H9 (cell line): ENCODE measurements at regions not wholly inside any gene's neighbourhood (a gene's known extent, or its start where the extent isn't known, plus 50 kb on each side); places are given as distances from the start of the nearest gene placed in this dataset.

ENCODE experiments used
- DNase-seq: peaks from one replicate; pipeline ENCODE4 v3.0.0-alpha.2; 2017
- H2AFZ ChIP-seq: one replicate; pipeline ENCODE4 v1.6.1; 2013; ENCODE audit warnings: mild to moderate bottlenecking, low read length, control low read depth, moderate library complexity
- H2AK5ac ChIP-seq: 2 replicates; pipeline ENCODE4 v1.6.1; 2013; ENCODE audit warnings: low read length, control low read depth, mixed read lengths; ENCODE audit not compliant: insufficient read length
- H2BK120ac ChIP-seq: one replicate; pipeline ENCODE4 v1.6.1; 2013; ENCODE audit warnings: low read depth, mild to moderate bottlenecking, low read length, control low read depth, inconsistent platforms; ENCODE audit not compliant: poor library complexity, severe bottlenecking
- H2BK12ac ChIP-seq: 2 replicates; pipeline ENCODE4 v1.6.1; 2013; ENCODE audit warnings: low read length, control low read depth, mixed read lengths, low read depth; ENCODE audit not compliant: insufficient read length
- H2BK15ac ChIP-seq: 2 replicates; pipeline ENCODE4 v1.6.1; 2013; ENCODE audit warnings: low read depth, low read length, control low read depth
- H2BK20ac ChIP-seq: one replicate; pipeline ENCODE4 v1.6.1; 2013; ENCODE audit warnings: low read depth, mild to moderate bottlenecking, low read length, control low read depth, inconsistent platforms; ENCODE audit not compliant: poor library complexity, severe bottlenecking
- H2BK5ac ChIP-seq: 2 replicates; pipeline ENCODE4 v1.6.1; 2013; ENCODE audit warnings: low read length, control low read depth, mixed read lengths; ENCODE audit not compliant: insufficient read length
- H3K14ac ChIP-seq: 2 replicates; pipeline ENCODE4 v1.6.1; 2013; ENCODE audit warnings: low read length, control low read depth; ENCODE audit not compliant: insufficient read depth
- H3K18ac ChIP-seq: 2 replicates; pipeline ENCODE4 v1.6.1; 2013; ENCODE audit warnings: low read depth, mild to moderate bottlenecking, mixed read lengths, low read length, control low read depth; ENCODE audit not compliant: insufficient read length
- H3K23ac ChIP-seq: 2 replicates; pipeline ENCODE4 v1.6.1; 2013; ENCODE audit warnings: low read length, control low read depth, mixed read lengths, low read depth; ENCODE audit not compliant: insufficient read length
- H3K23me2 ChIP-seq: 2 replicates; pipeline ENCODE4 v1.6.1; 2013; ENCODE audit warnings: low read depth, mild to moderate bottlenecking, mixed read lengths, low read length, control low read depth; ENCODE audit not compliant: insufficient read length, poor library complexity, severe bottlenecking
- H3K27ac ChIP-seq: 2 replicates; pipeline ENCODE4 v1.5.1; 2013; ENCODE audit warnings: low read length, control low read depth, mixed read lengths, low read depth; ENCODE audit not compliant: insufficient read length
- H3K27me3 ChIP-seq: 2 replicates; pipeline ENCODE4 v1.6.1; 2013; ENCODE audit warnings: low read length, control low read depth, inconsistent platforms; ENCODE audit not compliant: insufficient read depth
- H3K4ac ChIP-seq: 2 replicates; pipeline ENCODE4 v1.6.1; 2013; ENCODE audit warnings: low read depth, mild to moderate bottlenecking, control low read depth, inconsistent platforms, low read length, moderate library complexity
- H3K4me1 ChIP-seq: 2 replicates; pipeline ENCODE4 v1.6.1; 2013; ENCODE audit warnings: low read length, control low read depth, inconsistent platforms; ENCODE audit not compliant: insufficient read depth
- H3K4me2 ChIP-seq: 2 replicates; pipeline ENCODE4 v1.6.1; 2013; ENCODE audit warnings: low read length, control low read depth, mixed read lengths; ENCODE audit not compliant: insufficient read length, insufficient read depth
- H3K56ac ChIP-seq: 2 replicates; pipeline ENCODE4 v1.6.1; 2013; ENCODE audit warnings: low read depth, mild to moderate bottlenecking, mixed read lengths, low read length, control low read depth; ENCODE audit not compliant: insufficient read length
- H3K79me1 ChIP-seq: 2 replicates; pipeline ENCODE4 v1.6.1; 2013; ENCODE audit warnings: low read depth, mild to moderate bottlenecking, moderate library complexity, low read length, control low read depth, inconsistent platforms; ENCODE audit not compliant: insufficient read depth, poor library complexity, severe bottlenecking
- H3K79me2 ChIP-seq: 2 replicates; pipeline ENCODE4 v1.6.1; 2013; ENCODE audit warnings: low read length, control low read depth, inconsistent platforms; ENCODE audit not compliant: insufficient read depth
- H3K9ac ChIP-seq: 2 replicates; pipeline ENCODE4 v1.6.1; 2013; ENCODE audit warnings: low read length, control low read depth, mixed read lengths; ENCODE audit not compliant: insufficient read length; ENCODE audit errors: extremely low read depth
- H3K9me3 ChIP-seq: one replicate; pipeline ENCODE4 v1.6.1; 2013; ENCODE audit warnings: low read depth, low read length, inconsistent platforms; ENCODE audit not compliant: control insufficient read depth
- H3T11ph ChIP-seq: one replicate; pipeline ENCODE4 v1.6.1; 2013; ENCODE audit warnings: mild to moderate bottlenecking, low read length, control low read depth, inconsistent platforms
- H4K20me1 ChIP-seq: one replicate; pipeline ENCODE4 v1.6.1; 2013; ENCODE audit not compliant: control insufficient read depth, insufficient read length, insufficient read depth
- H4K5ac ChIP-seq: 2 replicates; pipeline ENCODE4 v1.6.1; 2013; ENCODE audit warnings: low read depth, mild to moderate bottlenecking, mixed read lengths, low read length, control low read depth; ENCODE audit not compliant: insufficient read length
- H4K8ac ChIP-seq: replicated peaks from 2 replicates; pipeline ENCODE4 v1.6.1; 2013; ENCODE audit warnings: low read length, control low read depth, mixed read lengths, low read depth; ENCODE audit not compliant: insufficient read length
- H4K91ac ChIP-seq: 2 replicates; pipeline ENCODE4 v1.6.1; 2013; ENCODE audit warnings: low read depth, mild to moderate bottlenecking, moderate library complexity, mixed read lengths, low read length, control low read depth; ENCODE audit not compliant: insufficient read length
- H3K27ac Mint-ChIP-seq, 3 experiments: 2 replicates in 2 of 3; 3 replicates in 1 of 3; pipeline ENCODE4 v1.8.0; 2020 to 2021; ENCODE audit warnings: mixed read lengths in 3 of 3, mild to moderate bottlenecking in 1 of 3, moderate library complexity in 1 of 3
- H3K27me3 Mint-ChIP-seq: 2 replicates; pipeline ENCODE4 v1.8.0; 2021; ENCODE audit warnings: low read depth, mild to moderate bottlenecking, moderate library complexity, mixed read lengths
- H3K36me3 Mint-ChIP-seq, 3 experiments: 2 replicates in 2 of 3; 3 replicates in 1 of 3; pipeline ENCODE4 v1.8.0; 2020 to 2021; ENCODE audit warnings: low read depth in 3 of 3, mixed read lengths in 3 of 3; ENCODE audit not compliant: insufficient read depth in 1 of 3
- H3K4me1 Mint-ChIP-seq, 2 experiments: 2 replicates each; pipeline ENCODE4 v1.8.0; 2020; ENCODE audit warnings: mixed read lengths in 2 of 2
- H3K4me3 Mint-ChIP-seq, 2 experiments: 2 replicates in 1 of 2; 3 replicates in 1 of 2; pipeline ENCODE4 v1.8.0; 2020 to 2021; ENCODE audit warnings: mild to moderate bottlenecking in 2 of 2, mixed read lengths in 2 of 2, moderate library complexity in 1 of 2
- H3K9me3 Mint-ChIP-seq, 2 experiments: 2 replicates in 1 of 2; 3 replicates in 1 of 2; pipeline ENCODE4 v1.8.0; 2020; ENCODE audit warnings: mild to moderate bottlenecking in 2 of 2, mixed read lengths in 2 of 2, moderate library complexity in 1 of 2
- TF ChIP-seq, protein P1 (sequence below): fragments of 200-600 bp; sonication (generic); conservative IDR thresholded peaks from 3 replicates; pipeline ENCODE4 v1.8.0; 2021; ENCODE audit warnings: antibody characterized with exemption, mild to moderate bottlenecking

DNA sequence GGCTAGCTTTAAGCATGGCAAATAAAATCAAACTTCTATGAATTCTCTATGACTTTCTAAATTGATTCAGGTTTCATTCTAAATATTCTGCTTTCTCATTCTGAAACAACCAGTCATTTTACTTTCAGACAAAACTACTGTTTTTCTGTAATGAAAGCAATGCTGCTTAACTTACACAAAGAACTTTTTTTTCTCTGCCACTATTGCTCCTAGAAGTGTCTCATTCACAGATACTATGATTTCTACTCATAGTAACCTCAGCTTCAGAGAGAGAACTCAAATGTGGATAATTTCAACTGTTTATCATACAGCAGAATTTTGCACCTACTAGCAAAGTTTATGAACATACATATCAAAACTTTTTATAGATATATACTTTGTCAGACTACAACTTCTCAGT is 724.6 kb downstream of the SLITRK5 start:
- H3K18ac ChIP-seq: no peak overlapping the region
- H3K36me3 Mint-ChIP-seq: no peaks in the 10 kb centered on the region
- no peak overlapping the region for H2AK5ac ChIP-seq
- H3T11ph ChIP-seq: no peak overlapping the region
- no peak overlapping the region for H2BK12ac ChIP-seq
- H4K8ac ChIP-seq: no peak overlapping the region
- TF ChIP-seq, protein P1, sequence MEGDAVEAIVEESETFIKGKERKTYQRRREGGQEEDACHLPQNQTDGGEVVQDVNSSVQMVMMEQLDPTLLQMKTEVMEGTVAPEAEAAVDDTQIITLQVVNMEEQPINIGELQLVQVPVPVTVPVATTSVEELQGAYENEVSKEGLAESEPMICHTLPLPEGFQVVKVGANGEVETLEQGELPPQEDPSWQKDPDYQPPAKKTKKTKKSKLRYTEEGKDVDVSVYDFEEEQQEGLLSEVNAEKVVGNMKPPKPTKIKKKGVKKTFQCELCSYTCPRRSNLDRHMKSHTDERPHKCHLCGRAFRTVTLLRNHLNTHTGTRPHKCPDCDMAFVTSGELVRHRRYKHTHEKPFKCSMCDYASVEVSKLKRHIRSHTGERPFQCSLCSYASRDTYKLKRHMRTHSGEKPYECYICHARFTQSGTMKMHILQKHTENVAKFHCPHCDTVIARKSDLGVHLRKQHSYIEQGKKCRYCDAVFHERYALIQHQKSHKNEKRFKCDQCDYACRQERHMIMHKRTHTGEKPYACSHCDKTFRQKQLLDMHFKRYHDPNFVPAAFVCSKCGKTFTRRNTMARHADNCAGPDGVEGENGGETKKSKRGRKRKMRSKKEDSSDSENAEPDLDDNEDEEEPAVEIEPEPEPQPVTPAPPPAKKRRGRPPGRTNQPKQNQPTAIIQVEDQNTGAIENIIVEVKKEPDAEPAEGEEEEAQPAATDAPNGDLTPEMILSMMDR: no peak
- no peak overlapping the region for H2AFZ ChIP-seq
- H3K4me1 Mint-ChIP-seq: no peaks in the 10 kb centered on the region
- DNase-seq: no peak
- no peaks in the 10 kb centered on the region for H3K9me3 ChIP-seq
- H3K23me2 ChIP-seq: no peaks in the 10 kb centered on the region
- H3K27ac Mint-ChIP-seq: no peak overlapping the region
- no peak overlapping the region for H4K5ac ChIP-seq
- no peak overlapping the region for H2BK20ac ChIP-seq
- H3K56ac ChIP-seq: no peak overlapping the region
- no peak overlapping the region for H4K91ac ChIP-seq
- H3K9me3 Mint-ChIP-seq: no peaks in the 10 kb centered on the region
- no peak overlapping the region for H2BK120ac ChIP-seq
- H2BK15ac ChIP-seq: no peak overlapping the region
- no peak overlapping the region for H3K4ac ChIP-seq
- H3K4me2 ChIP-seq: no peak overlapping the region
- no peaks in the 10 kb centered on the region for H3K27me3 ChIP-seq
- no peaks in the 10 kb centered on the region for H3K79me2 ChIP-seq
- H3K4me1 ChIP-seq: no peaks in the 10 kb centered on the region
- H3K4me3 Mint-ChIP-seq: no peak overlapping the region
- no peaks in the 10 kb centered on the region for H3K79me1 ChIP-seq
- no peak overlapping the region for H3K23ac ChIP-seq
- no peak overlapping the region for H2BK5ac ChIP-seq
- no peak overlapping the region for H3K9ac ChIP-seq
- H3K27me3 Mint-ChIP-seq: no peaks in the 10 kb centered on the region
- H3K14ac ChIP-seq: no peak overlapping the region
- H3K27ac ChIP-seq: no peak overlapping the region
- no peaks in the 10 kb centered on the region for H4K20me1 ChIP-seq
